Spleen (tissue), 7 donors: ENCODE measurements at regions not wholly inside any gene's neighbourhood (a gene's known extent, or its start where the extent isn't known, plus 50 kb on each side); places are given as distances from the start of the nearest gene placed in this dataset.
"Not testable (repeated sequence)": the region's sequence is repeated elsewhere in the genome, so short reads cannot be mapped to it uniquely, and the experiment has no call there.

Source experiments
- POLR2A ChIP-seq, 3 donors: fragments of 450-650 bp; IDR thresholded peaks; one replicate each; pipeline ENCODE4 v1.5.1; 2017; ENCODE audit warnings: antibody characterized with exemption in 3 of 3, mild to moderate bottlenecking in 1 of 3
- TF ChIP-seq, protein P1 (sequence below), 11 experiments: fragments of 200-600 bp in 7 of 11; fragments of 450-650 bp in 4 of 11; sonication (generic) in 4 of 11; IDR thresholded peaks in 8 of 11; conservative IDR thresholded peaks in 3 of 11; 1 replicate in 7 of 11; 2 replicates in 4 of 11; pipeline versions ENCODE4 v1.4.0 to v1.8.0; 2016 to 2021; ENCODE audit warnings: antibody characterized with exemption in 11 of 11, inconsistent platforms in 4 of 11, mild to moderate bottlenecking in 1 of 11
- donor health status: DM: no; HTN: no; CAD: no; lungs with moderate emphysema.
- donor health status: DM: no; HTN: no; CAD: no.
- donor health status: DM: no; HTN: no; CAD: no.

DNA sequence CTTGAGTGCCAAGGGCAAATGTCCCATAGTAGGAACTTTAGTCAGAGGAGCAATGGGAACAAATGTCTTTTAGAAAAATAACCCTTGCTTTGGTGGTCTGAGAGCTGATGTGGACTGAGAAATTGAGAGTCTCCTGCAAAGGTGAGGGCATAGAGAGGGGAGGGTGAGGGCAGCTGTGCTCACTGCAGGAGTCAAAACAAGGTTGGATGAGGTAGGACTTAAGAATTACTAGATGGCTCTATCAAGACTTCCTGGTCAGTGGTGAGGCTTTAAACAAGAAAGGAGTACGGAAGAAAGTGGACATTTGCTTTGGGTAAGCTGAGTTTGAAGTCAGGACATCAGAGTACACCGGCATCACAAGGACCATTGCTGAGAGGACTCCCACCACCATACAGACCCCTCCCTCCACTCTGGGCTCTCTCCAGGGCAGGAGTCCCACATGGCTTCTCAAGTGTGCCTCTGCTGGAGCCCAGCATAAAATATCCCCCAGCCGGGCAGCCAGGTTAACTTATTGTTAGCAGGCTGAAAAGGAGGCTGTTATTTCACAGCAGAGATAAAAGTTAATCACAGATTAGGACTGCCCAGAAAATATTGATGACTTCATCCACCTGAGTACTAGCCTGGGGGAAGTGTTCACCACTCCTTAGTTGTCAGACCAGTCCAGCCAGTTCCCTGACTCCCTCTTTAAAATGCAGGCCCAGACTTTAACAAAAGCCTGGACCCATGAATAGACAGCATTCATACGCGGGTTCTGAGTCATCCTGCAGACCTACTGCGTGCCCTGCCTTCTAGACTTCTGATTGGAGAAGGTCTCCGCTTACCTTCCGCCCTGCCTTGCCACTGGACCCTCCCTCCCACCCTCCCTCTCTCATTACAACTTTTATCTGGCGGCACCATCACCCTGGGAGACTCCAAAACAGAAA is 167.2 kb downstream of the BCL2L11 start:
- TF ChIP-seq, protein P1, sequence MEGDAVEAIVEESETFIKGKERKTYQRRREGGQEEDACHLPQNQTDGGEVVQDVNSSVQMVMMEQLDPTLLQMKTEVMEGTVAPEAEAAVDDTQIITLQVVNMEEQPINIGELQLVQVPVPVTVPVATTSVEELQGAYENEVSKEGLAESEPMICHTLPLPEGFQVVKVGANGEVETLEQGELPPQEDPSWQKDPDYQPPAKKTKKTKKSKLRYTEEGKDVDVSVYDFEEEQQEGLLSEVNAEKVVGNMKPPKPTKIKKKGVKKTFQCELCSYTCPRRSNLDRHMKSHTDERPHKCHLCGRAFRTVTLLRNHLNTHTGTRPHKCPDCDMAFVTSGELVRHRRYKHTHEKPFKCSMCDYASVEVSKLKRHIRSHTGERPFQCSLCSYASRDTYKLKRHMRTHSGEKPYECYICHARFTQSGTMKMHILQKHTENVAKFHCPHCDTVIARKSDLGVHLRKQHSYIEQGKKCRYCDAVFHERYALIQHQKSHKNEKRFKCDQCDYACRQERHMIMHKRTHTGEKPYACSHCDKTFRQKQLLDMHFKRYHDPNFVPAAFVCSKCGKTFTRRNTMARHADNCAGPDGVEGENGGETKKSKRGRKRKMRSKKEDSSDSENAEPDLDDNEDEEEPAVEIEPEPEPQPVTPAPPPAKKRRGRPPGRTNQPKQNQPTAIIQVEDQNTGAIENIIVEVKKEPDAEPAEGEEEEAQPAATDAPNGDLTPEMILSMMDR (IDR thresholded peaks at IDR 0.05 in 8 of 11, conservative IDR thresholded peaks at IDR 0.05 in 3 of 11), result not testable (repeated sequence)
- TF ChIP-seq POLR2A (IDR thresholded peaks at IDR 0.05), result not testable (repeated sequence)
